ENCODE measurements at regions not wholly inside any gene's neighbourhood (a gene's known extent, or its start where the extent isn't known, plus 50 kb on each side); places are given as distances from the start of the nearest gene placed in this dataset.

DNA sequence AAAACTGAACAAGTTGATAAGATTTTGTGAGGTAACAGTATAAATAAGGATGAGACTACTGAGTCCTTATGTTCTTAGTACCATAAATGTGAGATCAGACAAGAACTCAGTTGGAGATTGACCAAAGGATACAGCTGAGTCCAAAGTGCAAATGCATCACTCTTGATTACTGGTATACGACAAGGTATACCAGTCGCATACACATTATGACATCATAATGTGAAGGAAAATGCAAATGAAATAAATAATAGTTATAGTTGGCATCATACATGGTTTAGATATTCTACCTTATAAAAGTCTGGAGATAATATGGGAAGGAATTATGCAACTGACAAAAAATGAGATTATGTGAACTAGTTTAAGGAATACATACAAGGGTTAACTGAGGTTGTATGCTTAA lies 476.3 kb upstream of the STXBP6 start:
- TF ChIP-seq, protein P1, sequence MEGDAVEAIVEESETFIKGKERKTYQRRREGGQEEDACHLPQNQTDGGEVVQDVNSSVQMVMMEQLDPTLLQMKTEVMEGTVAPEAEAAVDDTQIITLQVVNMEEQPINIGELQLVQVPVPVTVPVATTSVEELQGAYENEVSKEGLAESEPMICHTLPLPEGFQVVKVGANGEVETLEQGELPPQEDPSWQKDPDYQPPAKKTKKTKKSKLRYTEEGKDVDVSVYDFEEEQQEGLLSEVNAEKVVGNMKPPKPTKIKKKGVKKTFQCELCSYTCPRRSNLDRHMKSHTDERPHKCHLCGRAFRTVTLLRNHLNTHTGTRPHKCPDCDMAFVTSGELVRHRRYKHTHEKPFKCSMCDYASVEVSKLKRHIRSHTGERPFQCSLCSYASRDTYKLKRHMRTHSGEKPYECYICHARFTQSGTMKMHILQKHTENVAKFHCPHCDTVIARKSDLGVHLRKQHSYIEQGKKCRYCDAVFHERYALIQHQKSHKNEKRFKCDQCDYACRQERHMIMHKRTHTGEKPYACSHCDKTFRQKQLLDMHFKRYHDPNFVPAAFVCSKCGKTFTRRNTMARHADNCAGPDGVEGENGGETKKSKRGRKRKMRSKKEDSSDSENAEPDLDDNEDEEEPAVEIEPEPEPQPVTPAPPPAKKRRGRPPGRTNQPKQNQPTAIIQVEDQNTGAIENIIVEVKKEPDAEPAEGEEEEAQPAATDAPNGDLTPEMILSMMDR (conservative IDR thresholded peaks at IDR 0.05 in 1 of 2, IDR thresholded peaks at IDR 0.05 in 1 of 2; ENCODE audit: low read depth in 1 of 2, low read length in 2 of 2), result no peak
- TF ChIP-seq EZH2 (IDR thresholded peaks at IDR 0.05; ENCODE audit: low read length, missing control alignments), result no peak

Data from fibroblast of lung (primary cell).